ENCODE measurements at regions not wholly inside any gene's neighbourhood (a gene's known extent, or its start where the extent isn't known, plus 50 kb on each side); places are given as distances from the start of the nearest gene placed in this dataset.
"Not testable (repeated sequence)": the region's sequence is repeated elsewhere in the genome, so short reads cannot be mapped to it uniquely, and the experiment has no call there.

DNA sequence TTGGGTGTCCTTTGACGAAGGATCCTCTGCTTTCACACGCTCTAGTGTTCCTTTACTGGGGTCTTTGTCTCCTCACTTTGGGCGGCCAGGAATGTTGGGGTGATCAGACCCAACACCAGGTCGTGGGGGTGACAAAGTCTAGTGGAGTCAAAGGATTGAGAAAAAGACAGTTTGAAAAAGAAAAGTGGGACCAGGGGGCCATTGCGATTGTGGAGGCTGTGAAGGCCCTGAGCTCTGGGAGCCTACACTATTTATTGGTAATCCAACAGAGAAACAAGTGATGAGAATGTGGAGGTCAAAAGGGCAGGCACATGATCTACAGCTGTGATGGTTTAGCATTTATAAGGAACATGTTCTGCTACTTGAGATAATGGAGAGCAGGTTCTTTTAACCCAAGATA is 287.1 kb upstream of the MTPN start:
- DNase-seq (ENCODE audit: extremely low read depth in 1 of 2, low read depth in 1 of 2): not testable (repeated sequence)

DNA sequence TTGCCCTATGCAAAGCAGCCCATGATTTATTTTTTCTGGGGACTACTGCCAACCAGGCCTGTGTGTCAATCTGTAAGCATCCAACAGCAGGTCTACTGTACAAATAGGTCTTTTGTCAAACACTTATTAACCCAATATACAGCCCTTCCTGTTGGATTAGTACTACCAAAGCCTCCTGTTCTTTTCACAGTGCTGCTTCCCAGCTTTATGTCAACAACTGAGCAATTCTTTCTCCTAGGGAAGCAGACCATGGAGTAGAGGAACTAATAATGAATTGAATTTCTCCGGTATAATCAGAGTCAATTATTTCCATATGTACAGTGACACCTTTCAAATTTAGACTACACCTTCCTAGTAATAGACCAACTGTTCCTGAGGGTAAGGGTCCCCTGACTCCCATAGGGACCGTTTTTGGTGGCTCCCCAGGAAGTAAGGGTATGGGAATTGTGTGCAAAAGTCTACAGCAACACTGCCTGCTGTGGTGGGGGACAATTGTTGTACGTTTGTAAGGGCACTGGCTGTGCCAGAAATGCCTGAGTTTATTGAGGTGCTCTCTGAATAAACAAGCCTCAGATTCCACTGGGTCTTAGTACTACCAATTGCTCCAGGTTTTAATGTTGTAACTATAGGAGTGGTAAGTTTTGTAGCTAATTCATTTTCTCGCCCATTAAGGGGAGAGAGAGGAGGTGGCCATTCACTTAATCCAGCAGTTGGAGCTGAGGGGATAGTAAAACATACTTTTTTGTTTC is 286.1 kb upstream of the MTPN start:
- not testable (repeated sequence) for DNase-seq (ENCODE audit: extremely low read depth in 1 of 2, low read depth in 1 of 2)

DNA sequence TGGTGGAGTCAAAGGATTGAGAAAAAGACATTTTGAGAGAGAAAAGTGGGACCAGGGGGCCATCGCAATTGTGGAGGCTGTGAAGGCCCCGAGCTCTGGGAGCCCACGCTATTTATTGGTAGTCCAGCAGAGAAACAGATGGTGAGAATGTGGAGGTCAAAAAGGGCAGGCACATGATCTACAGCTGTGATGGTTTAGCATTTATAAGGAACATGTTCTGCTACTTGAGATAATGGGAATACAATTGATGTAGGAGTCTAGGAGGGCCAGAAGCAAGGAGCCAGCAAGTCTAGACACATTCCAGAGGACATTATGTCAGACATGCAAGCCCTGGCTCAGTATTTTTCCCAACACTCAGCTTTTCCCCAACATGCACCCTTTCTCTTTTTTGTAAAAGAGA is 283.4 kb upstream of the MTPN start:
- not testable (repeated sequence) for DNase-seq (ENCODE audit: extremely low read depth in 1 of 2, low read depth in 1 of 2)

DNA sequence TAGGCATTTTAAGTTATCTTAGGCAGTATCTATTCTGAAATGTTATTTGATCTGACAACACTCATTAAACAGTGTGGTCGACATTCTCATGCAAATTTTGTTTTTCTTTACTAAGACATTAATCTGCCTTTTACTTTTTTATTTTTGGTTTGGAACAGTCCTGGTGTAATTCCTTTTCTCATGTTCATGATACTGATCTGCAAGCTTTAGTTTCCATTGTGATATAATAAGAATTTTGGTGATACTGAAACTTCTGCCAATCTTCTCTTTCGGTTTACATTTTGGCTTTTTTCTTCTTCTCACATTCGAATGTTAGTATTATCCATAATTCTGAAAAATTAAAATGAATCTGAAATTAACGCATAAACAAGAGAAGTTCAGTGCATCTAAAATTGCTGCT is 281.9 kb upstream of the MTPN start:
- no peak for DNase-seq (ENCODE audit: extremely low read depth in 1 of 2, low read depth in 1 of 2)

DNA sequence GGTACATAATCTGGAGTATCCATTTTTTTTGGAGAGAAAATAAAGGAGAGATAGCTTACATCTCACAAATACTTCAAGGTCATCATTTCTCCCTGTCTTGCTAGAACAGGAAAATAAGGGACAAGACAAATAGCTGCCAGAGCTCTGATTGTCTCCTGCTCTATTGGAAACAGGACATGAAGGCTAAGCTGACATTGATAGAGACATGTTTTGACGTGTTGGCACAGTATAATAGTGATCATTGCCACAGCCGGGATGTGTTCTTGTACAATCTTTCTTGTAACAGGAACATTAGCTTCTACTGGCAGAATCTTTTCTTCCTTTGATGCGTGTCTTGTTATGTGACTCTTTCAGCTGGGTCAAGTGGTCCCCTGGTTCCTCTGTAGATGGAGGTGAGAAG is 279.3 kb upstream of the MTPN start:
- DNase-seq (ENCODE audit: extremely low read depth in 1 of 2, low read depth in 1 of 2): no peak

DNA sequence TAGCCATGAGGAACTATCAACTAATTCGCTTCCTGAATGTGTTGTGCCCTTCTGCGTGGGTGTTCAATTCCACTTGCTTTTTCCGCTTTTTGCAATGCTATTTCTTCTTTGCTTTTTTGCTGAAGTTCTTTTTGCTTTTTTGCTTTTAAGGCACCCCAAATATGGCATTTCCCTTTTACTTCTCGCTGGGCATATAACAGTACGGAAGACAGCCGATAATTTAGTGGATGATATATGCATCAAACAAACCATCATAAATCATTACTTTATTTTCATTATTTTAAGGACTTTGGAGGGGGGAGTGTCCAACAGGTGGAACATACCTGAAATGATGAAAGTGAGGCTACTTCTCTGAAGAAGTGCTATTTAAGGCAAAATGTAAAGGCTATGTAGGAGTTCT is 277.0 kb upstream of the MTPN start:
- DNase-seq (ENCODE audit: extremely low read depth in 1 of 2, low read depth in 1 of 2): no peak

DNA sequence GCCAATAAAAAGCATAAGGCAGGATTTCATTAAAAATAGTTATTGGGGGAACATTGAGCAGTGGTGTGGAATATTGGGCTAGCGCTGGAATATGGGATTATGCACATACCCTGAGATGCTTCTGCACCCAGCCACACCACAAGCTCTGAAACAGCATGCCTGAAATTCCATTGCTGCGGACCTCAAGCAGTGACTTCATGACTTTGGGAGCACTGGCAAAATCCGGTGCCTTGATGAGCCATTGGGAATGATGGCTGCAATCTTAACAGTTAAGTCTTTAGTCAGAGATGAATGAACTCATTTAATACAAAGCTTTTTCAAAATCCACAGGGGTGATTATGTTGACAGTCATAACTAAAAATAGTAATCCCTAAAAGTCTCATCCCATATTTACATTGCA is 274.7 kb upstream of the MTPN start:
- DNase-seq (ENCODE audit: extremely low read depth in 1 of 2, low read depth in 1 of 2): no peak

DNA sequence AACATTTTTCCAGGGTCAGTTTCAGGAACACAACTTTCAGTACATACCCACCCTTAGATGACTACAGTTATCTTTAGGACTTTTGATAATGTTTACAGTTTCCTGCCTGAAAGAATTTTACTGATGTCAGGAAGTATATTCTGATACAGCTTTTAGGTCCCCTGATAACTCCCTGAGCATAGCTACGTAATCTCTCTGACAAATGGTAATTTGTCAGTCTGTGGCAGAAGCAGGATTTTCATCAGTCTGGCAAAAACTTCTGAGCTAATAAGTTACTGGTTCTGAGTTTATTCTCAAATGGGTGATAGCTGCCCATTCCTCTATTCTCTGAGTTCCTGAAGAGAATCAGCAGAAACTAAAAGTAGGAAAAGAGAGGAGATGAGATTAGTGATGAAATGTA is 270.1 kb upstream of the MTPN start:
- DNase-seq (ENCODE audit: extremely low read depth in 1 of 2, low read depth in 1 of 2): no peak

DNA sequence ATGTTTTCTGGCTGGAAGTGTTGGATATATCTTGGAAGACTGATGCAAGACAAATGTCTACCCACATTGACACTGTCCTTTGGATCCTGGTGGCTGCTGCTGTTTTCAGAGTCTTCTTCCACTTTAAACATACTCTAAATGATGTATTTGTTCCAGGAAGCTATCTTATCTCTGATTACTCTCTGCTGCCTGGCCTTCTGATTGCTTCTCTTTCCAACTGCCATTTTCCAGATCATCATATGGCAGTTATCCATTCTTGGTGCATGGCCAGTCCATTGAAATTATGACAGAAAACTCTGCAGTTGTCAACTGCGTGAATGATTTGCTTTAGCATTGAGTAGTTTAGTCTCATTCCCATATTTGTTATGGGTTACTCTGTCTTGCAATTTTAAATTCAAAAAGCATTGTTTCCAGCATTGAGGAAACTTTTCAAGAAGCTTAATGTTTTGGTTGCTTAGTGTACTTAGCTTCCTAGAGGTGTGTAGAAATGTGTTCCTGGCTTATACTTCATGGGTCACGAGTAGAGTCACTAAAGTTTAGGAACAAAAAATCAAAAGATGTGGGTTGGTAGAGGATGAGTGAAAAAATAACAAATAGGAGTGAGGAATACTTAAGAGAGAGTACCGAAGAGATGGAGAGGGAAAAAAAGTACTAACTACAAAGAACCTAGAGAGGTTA is 268.3 kb upstream of the MTPN start:
- no peak for DNase-seq (ENCODE audit: extremely low read depth in 1 of 2, low read depth in 1 of 2)

DNA sequence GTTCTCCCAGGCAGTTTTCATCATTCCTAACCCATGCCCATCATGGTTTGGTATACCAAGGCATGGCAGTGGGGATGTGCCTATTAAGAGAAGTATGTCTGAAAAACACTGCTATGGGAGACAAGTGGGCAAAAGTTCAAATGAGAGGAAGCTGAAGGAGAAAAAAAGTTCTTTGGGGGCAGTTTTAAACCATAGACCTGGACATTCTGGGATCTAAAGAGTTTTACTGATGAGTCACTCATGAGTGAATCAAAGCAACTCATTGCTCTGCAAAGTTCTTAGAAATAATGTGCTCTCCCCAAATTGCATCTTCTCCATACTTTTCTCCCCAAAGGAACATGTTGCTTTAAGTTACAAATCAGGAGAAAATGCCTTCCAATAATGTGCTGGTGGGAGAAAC is 256.9 kb upstream of the MTPN start:
- no peak for DNase-seq (ENCODE audit: extremely low read depth in 1 of 2, low read depth in 1 of 2)

DNA sequence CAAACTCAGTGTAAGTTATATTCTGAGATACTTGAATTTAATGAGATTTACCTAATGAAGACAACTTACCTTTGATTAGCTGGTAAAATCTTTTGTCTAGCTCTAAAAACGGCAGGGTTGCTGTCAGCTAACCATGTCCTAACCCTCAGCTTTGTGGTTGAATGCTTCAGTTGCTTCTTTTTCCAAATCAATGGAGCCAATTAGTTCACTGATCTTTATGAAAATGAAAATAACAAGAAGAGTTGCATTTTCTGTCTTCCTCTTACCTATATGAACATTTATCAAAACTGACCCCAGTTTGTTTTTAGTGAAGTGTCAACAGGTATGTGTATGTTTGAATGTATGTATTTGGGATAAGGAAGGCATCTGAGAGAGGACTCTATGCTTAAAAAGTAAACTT is 253.1 kb upstream of the MTPN start:
- no peak for DNase-seq (ENCODE audit: extremely low read depth in 1 of 2, low read depth in 1 of 2)

DNA sequence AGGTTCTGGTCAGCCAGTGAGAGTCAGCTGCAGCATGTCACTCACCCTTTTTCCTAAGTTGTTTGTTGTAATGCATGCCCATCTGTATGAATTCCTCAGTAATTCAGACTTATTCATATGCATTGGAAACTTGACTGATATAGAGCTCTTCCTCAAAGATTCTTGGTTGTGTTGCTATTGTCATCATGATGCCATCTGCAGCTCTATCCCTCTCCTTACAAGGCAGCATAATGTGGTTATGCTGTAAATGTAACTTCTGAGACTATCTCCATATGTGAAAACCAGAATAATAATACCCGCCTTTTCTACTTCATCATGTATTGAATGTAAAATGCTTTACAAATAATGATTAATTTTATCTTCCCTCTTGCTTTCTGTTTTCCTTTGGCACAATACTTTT is 252.6 kb upstream of the MTPN start:
- no peak for DNase-seq (ENCODE audit: extremely low read depth in 1 of 2, low read depth in 1 of 2)

DNA sequence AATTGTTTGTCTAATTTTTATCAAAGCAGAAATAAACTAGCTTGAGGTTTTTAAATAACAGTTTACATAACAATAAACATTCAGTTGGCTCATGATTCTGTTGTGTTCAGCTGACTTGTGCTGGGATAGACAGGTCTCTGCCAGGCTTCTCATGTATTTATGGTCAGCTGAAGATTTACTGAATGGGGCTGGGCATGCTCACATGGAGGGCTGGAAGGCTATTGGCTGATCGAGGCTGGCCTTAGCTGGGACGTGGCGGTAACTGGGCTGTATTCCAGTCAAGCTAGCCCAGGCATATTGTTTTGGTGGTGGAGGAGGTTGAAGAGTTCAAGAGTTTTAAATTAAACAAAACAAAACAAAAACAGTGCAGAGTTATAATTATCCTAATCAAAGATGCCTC is 251.0 kb upstream of the MTPN start:
- no peak for DNase-seq (ENCODE audit: extremely low read depth in 1 of 2, low read depth in 1 of 2)

DNA sequence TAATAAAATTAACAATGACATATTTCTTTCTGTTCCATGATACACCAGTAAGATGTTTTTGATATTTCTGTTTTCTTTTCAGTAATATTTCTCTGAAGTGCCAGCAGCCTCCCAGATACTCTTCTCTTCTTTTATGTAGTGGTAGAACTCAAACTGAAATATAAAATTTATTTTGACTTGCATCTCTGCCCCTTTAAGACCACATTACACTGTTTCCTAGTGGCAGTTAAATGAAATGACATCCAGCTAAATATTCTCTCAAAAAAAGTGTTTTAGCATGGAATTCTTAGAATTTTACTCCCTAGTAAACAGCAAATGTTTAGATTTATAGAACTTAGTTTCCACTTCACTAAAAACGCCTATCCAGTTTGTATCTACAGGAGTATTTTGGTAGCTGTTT is 237.2 kb upstream of the MTPN start:
- DNase-seq (ENCODE audit: extremely low read depth in 1 of 2, low read depth in 1 of 2): no peak

DNA sequence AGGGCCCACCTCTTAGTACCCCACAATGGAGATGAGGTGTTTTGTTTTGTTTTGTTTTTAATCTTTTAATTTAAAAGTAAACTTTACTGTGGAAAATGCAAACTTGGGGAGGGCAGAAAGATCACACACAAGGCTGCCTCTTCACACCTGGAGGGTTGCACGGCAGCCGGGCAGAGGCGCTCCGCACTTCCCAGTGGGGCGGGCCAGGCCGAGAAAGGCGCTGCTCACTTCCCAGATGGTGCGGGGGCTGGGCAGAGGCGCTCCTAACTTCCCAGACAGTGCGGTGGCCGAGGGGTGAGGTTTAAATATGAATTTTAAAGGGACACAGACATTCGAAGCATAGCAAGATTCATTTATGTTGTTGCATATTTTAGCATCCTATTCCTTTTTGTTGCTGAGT is 235.9 kb upstream of the MTPN start:
- DNase-seq (ENCODE audit: extremely low read depth in 1 of 2, low read depth in 1 of 2): no peak

DNA sequence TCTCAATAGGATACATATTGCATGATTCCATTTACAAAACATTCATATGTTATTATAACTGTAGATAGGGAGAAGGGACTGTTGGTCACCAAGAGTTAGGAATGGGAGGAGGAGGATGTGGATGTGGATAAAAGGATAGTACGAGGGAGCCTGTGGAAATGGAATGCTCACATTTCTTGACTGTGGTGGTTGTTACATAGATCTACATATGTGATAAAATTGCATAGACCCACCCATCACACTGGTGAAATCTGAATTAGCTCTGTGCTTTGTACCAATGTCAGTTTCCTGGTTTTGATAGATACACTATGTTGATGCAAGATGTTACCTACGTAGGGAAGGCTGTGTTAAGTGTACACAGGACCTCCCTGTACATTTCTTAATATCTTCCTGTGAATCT is 233.5 kb upstream of the MTPN start:
- no peak for DNase-seq (ENCODE audit: extremely low read depth in 1 of 2, low read depth in 1 of 2)

DNA sequence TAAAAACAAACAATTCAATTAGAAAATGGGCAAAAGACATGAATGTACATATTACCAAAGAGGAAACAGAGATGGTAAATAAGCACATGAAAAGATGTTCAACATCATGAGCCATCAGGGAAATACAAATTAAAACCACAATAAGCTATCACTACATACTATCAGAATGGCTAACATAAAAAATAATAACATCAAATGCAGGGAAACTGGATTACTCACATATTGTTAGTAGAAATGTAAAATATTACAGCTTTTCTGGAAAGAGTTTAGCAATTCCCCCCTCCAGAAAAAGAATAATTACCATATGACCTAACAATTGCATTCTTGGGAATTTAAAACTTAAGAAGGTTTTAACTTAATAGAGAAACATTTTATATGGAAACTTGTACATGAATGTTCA is 232.9 kb upstream of the MTPN start:
- DNase-seq (ENCODE audit: extremely low read depth in 1 of 2, low read depth in 1 of 2): no peak

DNA sequence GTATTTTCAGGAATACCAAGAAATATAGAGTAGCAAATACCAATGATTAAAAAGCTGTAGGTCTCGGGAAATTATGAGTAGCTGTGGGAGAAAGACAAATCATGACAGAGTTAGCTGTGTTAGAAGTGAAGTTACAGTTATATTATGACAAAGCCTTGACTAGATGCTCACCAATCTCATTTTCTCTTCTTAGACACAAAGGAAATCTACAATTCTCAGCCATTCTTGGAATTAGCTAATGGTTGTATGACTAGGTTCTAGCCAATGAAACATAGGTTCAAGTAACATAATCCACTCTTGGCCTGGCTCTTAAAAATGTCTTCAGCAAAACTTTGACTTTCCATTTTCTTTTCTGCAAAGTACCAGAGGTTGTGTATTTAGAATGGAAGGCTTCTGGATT is 228.8 kb upstream of the MTPN start:
- DNase-seq (ENCODE audit: extremely low read depth in 1 of 2, low read depth in 1 of 2): no peak

DNA sequence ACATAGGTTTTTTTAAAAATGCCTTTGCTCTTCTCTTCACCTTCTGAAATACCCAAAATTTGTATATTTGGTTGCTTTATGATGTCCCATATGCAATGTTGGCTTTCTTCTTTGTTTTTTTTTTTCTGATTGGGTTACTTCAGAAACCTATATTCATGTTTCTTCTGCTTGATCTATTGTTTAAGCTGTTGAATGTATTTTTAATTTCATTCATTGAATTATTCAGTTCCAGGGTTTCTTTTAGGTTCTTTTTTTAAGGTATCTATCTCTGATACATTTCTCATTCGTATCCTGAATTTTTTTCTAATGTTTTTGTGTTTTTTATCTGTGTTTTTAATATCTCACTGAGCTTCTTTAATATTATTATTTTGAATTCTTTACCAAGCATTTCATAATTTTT is 221.0 kb upstream of the MTPN start:
- DNase-seq (ENCODE audit: extremely low read depth in 1 of 2, low read depth in 1 of 2): no peak

DNA sequence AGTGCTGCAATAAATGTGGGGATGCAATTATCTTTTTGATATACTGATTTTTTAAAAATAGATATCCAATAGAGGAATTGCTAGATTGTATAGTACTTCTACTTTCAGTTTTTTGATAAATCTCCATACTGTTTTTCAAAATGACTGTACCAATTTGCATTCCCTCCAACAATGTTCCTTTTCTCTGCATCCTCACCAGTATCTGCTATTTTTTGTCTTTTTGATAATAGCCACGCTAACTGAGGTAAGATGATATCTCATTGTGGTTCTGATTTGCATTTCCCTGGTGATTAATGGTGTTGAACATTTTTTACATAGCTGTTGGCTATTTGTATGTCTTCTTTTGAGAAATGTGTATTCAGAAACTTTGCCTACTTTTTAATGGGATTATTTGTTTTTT is 217.7 kb upstream of the MTPN start:
- DNase-seq (ENCODE audit: extremely low read depth in 1 of 2, low read depth in 1 of 2): no peak

DNA sequence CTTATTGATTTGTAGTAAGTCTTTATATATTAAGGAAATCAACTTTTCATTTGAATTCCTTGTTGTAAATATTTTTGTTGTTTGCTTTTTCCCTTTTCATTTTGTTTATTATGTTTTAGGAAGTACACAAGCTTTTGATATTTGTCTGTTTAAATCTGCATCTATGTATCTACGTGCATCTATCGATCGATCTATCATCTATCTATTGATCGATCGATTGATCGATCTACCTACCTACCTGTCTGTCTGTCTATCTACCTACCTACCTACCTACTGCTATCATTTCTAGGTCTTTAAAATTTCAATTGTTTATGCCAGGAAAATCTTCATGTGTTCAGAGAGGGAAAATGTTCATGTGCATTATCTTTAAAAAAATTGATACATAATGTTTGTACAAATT is 216.8 kb upstream of the MTPN start:
- DNase-seq (ENCODE audit: extremely low read depth in 1 of 2, low read depth in 1 of 2): no peak

DNA sequence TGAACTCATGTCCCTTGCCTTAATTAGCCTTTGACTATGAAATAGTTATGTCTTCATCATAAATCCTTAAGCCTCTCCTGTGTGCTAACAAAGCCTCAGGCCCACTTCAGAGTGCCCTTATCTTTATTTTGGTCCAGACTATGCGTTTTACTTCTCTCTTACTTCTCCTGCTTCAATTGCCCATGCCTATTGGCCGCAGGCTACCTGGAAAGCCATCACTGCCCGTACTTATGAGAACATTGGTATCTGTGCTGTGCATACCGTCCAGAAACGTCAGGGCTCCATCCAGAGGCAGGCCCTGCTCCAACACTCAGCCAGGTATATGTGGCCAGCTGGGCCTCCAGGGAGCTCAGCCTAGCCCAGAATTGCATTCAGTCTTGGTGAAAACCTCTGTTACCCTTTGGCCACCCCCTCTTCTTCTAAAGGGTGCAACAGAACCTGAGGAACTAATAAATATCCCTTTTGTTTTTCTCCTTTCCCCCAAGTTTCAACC is 212.4 kb upstream of the MTPN start:
- DNase-seq (ENCODE audit: extremely low read depth in 1 of 2, low read depth in 1 of 2): no peak

DNA sequence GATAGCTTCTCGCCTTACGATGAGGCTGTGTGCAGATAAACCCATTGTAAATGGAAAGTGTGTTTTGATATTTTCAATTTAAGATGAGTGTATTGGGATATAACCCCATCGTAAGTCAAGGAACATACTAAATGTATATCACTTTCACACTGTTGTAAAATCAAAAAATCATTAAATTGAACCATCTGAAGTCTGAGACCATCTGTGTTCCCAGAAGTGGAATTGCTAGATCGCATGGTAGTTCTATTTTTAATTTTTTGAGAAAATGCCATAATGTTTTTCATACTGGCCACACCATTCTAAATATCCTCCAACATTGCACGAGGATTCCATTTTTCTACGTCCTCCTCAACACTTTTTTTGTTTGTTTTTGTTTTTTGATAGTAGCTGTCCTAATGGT is 209.1 kb upstream of the MTPN start:
- no peak for DNase-seq (ENCODE audit: extremely low read depth in 1 of 2, low read depth in 1 of 2)
